Colonic mucosa (tissue), 4 donors: ENCODE measurements at regions not wholly inside any gene's neighbourhood (a gene's known extent, or its start where the extent isn't known, plus 50 kb on each side); places are given as distances from the start of the nearest gene placed in this dataset.

Experiments
- DNase-seq: peaks from one replicate; pipeline ENCODE4 v3.0.0-alpha.2; 2020
- H3K27ac ChIP-seq: fragments of 200-600 bp; one replicate; pipeline ENCODE4 v1.8.0; 2021
- H3K27me3 ChIP-seq: fragments of 200-600 bp; one replicate; pipeline ENCODE4 v1.8.0; 2021
- H3K36me3 ChIP-seq: fragments of 200-600 bp; one replicate; pipeline ENCODE4 v1.8.0; 2021
- H3K4me1 ChIP-seq: fragments of 200-600 bp; one replicate; pipeline ENCODE4 v1.8.0; 2021; ENCODE audit warnings: mild to moderate bottlenecking
- H3K4me3 ChIP-seq: fragments of 200-600 bp; one replicate; pipeline ENCODE4 v1.8.0; 2021
- H3K9ac ChIP-seq, 2 donors: one replicate each; pipeline ENCODE4 v1.7.0; 2013; ENCODE audit warnings: control low read depth in 2 of 2, low read depth in 2 of 2, low read length in 2 of 2
- H3K9me3 ChIP-seq: fragments of 200-600 bp; one replicate; pipeline ENCODE4 v1.8.0; 2021
- intact Hi-C: fragments of 100-400 bp; cut with DNase I; formaldehyde crosslinking; loops from one replicate; pipeline ENCODE4 v1.14.1; 2022
- TF ChIP-seq, protein P1 (sequence below): fragments of 200-600 bp; IDR thresholded peaks from one replicate; pipeline ENCODE4 v1.8.0; 2022; ENCODE audit warnings: antibody characterized with exemption, mild to moderate bottlenecking
- donor health status: healthy.
- donor health status: DM: no; HTN: no; CAD: no.
- donor health status: DM: no; HTN: no; CAD: no.

DNA sequence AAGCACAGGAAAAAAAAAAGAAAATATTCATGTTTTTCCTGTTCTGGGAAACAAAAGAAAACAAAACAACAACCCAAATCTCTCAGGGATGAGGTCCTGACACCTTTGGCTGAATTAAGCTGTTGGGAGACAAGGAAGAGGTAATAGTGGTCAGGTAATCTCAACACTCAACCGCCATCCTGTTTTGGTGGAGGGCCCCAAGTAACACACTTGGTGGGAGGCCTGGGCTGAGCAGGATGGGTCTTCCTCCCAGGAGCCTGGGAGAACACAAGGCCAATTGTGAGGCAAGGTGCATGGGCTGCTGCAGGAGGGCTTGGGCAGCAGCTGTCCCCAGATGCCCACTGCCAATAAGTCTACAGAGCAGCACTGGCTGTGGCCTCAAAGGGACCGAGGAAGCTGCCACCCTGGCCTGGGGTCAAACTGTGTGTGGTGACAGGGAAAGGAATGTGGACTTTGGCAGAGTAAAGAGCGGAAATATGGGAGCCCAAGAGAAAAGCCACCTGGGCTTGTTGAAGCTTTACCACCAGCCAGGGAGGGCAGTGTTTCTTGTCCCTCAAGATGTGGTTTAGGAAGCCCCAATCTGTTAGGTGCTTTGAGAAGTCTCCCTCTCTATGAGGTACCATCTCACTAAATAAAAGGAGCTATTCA, 93.5 kb upstream of the SLC25A13 start:
- Histone ChIP-seq H3K4me3 (no peak overlapping the region), H3K27me3 (no peaks in the 10 kb centered on the region), H3K9me3 (no peaks in the 10 kb centered on the region), H3K27ac (no peak overlapping the region), H3K36me3 (no peaks in the 10 kb centered on the region), H3K9ac (no peak overlapping the region), H3K4me1 (no peaks in the 10 kb centered on the region)
- intact Hi-C loops = no loop called here
- TF ChIP-seq, protein P1, sequence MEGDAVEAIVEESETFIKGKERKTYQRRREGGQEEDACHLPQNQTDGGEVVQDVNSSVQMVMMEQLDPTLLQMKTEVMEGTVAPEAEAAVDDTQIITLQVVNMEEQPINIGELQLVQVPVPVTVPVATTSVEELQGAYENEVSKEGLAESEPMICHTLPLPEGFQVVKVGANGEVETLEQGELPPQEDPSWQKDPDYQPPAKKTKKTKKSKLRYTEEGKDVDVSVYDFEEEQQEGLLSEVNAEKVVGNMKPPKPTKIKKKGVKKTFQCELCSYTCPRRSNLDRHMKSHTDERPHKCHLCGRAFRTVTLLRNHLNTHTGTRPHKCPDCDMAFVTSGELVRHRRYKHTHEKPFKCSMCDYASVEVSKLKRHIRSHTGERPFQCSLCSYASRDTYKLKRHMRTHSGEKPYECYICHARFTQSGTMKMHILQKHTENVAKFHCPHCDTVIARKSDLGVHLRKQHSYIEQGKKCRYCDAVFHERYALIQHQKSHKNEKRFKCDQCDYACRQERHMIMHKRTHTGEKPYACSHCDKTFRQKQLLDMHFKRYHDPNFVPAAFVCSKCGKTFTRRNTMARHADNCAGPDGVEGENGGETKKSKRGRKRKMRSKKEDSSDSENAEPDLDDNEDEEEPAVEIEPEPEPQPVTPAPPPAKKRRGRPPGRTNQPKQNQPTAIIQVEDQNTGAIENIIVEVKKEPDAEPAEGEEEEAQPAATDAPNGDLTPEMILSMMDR = no peak
- no peak for DNase-seq

DNA sequence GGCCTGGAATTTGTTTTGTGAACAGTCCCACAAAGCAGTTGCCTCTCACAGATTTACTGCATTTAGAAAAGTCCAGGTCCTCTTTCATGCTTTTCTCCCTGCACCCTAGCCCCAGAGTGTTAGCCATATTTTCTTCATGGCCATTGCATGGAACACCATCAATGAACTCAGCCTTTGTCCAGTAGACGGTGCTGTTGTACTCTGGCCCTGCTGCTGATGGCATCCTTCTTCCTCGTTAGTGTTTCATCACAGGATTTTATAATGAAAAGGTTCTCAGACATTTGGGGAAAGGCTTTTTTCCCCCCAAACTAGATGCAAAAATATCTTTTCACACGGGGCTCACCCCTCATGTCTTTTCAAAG, 93.0 kb upstream of the SLC25A13 start:
- H3K9ac ChIP-seq = no peak overlapping the region
- H3K4me3 ChIP-seq = no peak overlapping the region
- H3K4me1 ChIP-seq = no peaks in the 10 kb centered on the region
- DNase-seq = peak; percentile 45
- no peaks in the 10 kb centered on the region for H3K27me3 ChIP-seq
- intact Hi-C loops = no loop called here
- H3K36me3 ChIP-seq = no peaks in the 10 kb centered on the region
- no peaks in the 10 kb centered on the region for H3K9me3 ChIP-seq
- TF ChIP-seq, protein P1 = peak; percentile 38
- H3K27ac ChIP-seq = no peak overlapping the region

DNA sequence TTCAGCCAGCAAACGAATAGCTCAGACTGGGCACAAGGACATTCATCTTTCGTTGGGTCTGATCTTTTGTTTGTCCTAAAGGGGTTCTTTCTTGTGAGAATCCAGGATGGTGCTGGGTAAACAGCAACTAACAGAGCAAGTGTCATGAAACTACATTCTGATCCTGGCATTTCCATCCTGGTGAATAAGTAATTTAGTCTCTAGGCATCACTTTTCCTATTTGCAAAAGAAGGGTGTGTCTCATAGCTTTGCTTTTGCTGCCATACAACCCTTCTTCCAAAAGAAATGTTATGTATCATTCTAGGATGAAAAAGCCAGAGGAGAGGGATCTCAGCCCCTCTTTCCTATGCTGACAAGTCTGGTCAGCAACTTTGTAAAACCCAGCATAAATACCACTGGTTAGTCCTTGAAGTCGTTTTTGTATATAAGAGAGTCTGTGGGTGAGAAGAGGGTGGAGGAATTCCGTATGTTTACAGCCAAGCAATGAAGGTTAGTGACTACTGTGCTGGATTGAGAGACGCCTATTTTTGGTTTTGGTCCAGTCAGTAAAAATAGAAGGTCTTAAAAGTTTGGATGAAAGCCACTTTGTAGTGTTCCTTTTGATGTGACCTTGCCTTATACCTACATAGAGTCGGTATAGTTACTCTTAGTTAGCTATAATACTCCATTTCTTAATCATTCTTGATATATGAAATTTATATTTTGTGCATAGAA, 88.4 kb upstream of the SLC25A13 start:
- Histone ChIP-seq H3K9ac (no peak overlapping the region), H3K9me3 (no peaks in the 10 kb centered on the region), H3K4me3 (no peak overlapping the region), H3K27me3 (no peaks in the 10 kb centered on the region), H3K27ac (no peak overlapping the region), H3K36me3 (no peaks in the 10 kb centered on the region), H3K4me1 (no peaks in the 10 kb centered on the region)
- TF ChIP-seq, protein P1 = no peak
- DNase-seq = no peak
- intact Hi-C loops = no loop called here

DNA sequence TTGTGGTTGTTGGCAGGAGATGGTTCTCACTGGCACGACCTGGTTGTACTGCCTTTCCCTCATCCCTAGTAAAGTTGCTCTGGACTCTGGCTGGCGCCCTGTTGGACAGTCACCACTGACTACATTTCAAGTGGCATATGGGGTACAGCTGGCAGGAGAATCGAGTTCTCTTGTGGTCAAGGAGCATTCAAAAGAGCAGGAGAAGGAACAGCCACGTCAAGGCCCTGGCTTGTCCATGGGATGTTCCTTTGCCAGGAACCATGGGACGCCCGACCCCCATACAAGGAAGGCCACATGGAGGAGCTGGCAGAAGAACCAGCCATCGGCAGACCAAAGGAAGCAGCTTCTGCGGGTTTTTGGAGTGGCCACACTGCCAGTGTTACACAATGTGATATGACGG, 87.0 kb upstream of the SLC25A13 start:
- TF ChIP-seq, protein P1 = no peak
- Histone ChIP-seq H3K36me3 (no peaks in the 10 kb centered on the region), H3K4me1 (no peaks in the 10 kb centered on the region), H3K4me3 (no peak overlapping the region), H3K27me3 (no peaks in the 10 kb centered on the region), H3K9me3 (no peaks in the 10 kb centered on the region), H3K9ac (no peak overlapping the region), H3K27ac (no peak overlapping the region)
- DNase-seq = no peak
- intact Hi-C loops = no loop called here

DNA sequence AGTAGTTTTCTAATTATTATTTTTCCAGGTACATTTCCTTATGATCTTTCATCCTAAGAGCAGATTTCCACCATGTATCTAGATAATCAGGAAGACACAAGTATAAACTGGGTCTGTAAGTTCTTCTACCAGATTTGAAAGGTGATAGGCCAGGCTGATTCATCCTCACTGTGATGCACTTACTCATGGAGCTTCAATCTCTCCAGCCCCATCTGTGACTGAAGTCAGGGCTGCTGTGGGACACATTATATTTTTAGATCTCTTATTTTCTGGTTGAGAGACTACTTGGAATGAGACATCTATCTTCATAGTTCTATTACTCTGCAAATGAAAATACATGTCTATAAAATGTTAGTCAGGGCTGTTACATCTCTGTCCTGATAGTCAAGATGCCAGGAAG, 85.5 kb upstream of the SLC25A13 start:
- no peak overlapping the region for H3K4me3 ChIP-seq
- no peak overlapping the region for H3K9ac ChIP-seq
- no peaks in the 10 kb centered on the region for H3K9me3 ChIP-seq
- TF ChIP-seq, protein P1 = no peak
- H3K27me3 ChIP-seq = no peaks in the 10 kb centered on the region
- no peaks in the 10 kb centered on the region for H3K4me1 ChIP-seq
- intact Hi-C loops = no loop called here
- no peak overlapping the region for H3K27ac ChIP-seq
- no peak for DNase-seq
- no peaks in the 10 kb centered on the region for H3K36me3 ChIP-seq
